Duodenal mucosa (tissue), 2 donors: ENCODE measurements at regions not wholly inside any gene's neighbourhood (a gene's known extent, or its start where the extent isn't known, plus 50 kb on each side); places are given as distances from the start of the nearest gene placed in this dataset.

Experiments
- H3K27ac ChIP-seq: one replicate; pipeline ENCODE4 v1.7.0; 2013; ENCODE audit warnings: low read depth, low read length
- H3K27me3 ChIP-seq, 2 donors: one replicate each; pipeline ENCODE4 v1.7.0; 2013; ENCODE audit warnings: low read length in 2 of 2, control low read depth in 1 of 2; ENCODE audit not compliant: insufficient read depth in 2 of 2, control insufficient read depth in 1 of 2
- H3K36me3 ChIP-seq, 2 donors: one replicate each; pipeline ENCODE4 v1.7.0; 2013; ENCODE audit warnings: low read length in 2 of 2, control low read depth in 1 of 2; ENCODE audit not compliant: insufficient read depth in 2 of 2, control insufficient read depth in 1 of 2
- H3K4me1 ChIP-seq, 2 donors: one replicate each; pipeline ENCODE4 v1.7.0; 2013; ENCODE audit warnings: low read length in 2 of 2, control low read depth in 1 of 2; ENCODE audit not compliant: insufficient read depth in 2 of 2, control insufficient read depth in 1 of 2
- H3K4me3 ChIP-seq, 2 donors: one replicate each; pipeline ENCODE4 v1.7.0; 2013; ENCODE audit warnings: low read length in 2 of 2, low read depth in 1 of 2
- H3K9ac ChIP-seq, 2 donors: one replicate each; pipeline ENCODE4 v1.7.0; 2013; ENCODE audit warnings: low read length in 2 of 2, low read depth in 1 of 2
- H3K9me3 ChIP-seq, 2 donors: one replicate each; pipeline ENCODE4 v1.7.0; 2013; ENCODE audit warnings: low read length in 2 of 2, control low read depth in 1 of 2; ENCODE audit not compliant: control insufficient read depth in 1 of 2

GRCh38 chr2:226411205-226411604 is 388.4 kb downstream of the IRS1 start:
- H3K4me1 ChIP-seq = no peaks in the 10 kb centered on the region
- no peaks in the 10 kb centered on the region for H3K36me3 ChIP-seq
- no peak overlapping the region for H3K4me3 ChIP-seq
- no peak overlapping the region for H3K27ac ChIP-seq
- no peaks in the 10 kb centered on the region for H3K9me3 ChIP-seq
- no peaks in the 10 kb centered on the region for H3K27me3 ChIP-seq
- H3K9ac ChIP-seq = no peak overlapping the region

- Histone ChIP-seq H3K27me3 (no peaks in the 10 kb centered on the region), H3K9ac (no peak overlapping the region), H3K4me1 (no peaks in the 10 kb centered on the region), H3K9me3 (no peaks in the 10 kb centered on the region), H3K4me3 (no peak overlapping the region), H3K27ac (no peak overlapping the region), H3K36me3 (no peaks in the 10 kb centered on the region)
Measured at GRCh38 chr2:226410247-226410835, 389.3 kb downstream of the IRS1 start.

- H3K36me3 ChIP-seq = no peaks in the 10 kb centered on the region
- no peak overlapping the region for H3K9ac ChIP-seq
- no peaks in the 10 kb centered on the region for H3K9me3 ChIP-seq
- H3K4me3 ChIP-seq = no peak overlapping the region
- no peaks in the 10 kb centered on the region for H3K27me3 ChIP-seq
- H3K4me1 ChIP-seq = no peaks in the 10 kb centered on the region
- H3K27ac ChIP-seq = no peak overlapping the region
Measured at GRCh38 chr2:226409134-226409533, 390.5 kb downstream of the IRS1 start.

- no peaks in the 10 kb centered on the region for H3K9me3 ChIP-seq
- no peak overlapping the region for H3K4me3 ChIP-seq
- H3K36me3 ChIP-seq = no peaks in the 10 kb centered on the region
- H3K4me1 ChIP-seq = no peaks in the 10 kb centered on the region
- no peak overlapping the region for H3K27ac ChIP-seq
- no peak overlapping the region for H3K9ac ChIP-seq
- no peaks in the 10 kb centered on the region for H3K27me3 ChIP-seq
Measured at GRCh38 chr2:226408141-226408540, 391.5 kb downstream of the IRS1 start.

- no peaks in the 10 kb centered on the region for H3K36me3 ChIP-seq
Measured at GRCh38 chr2:226407135-226407534, 392.5 kb downstream of the IRS1 start.

GRCh38 chr2:226405465-226405864 is 394.2 kb downstream of the IRS1 start:
- Histone ChIP-seq H3K9me3 (no peaks in the 10 kb centered on the region), H3K27ac (no peak overlapping the region), H3K4me3 (no peak overlapping the region), H3K9ac (no peak overlapping the region), H3K4me1 (no peaks in the 10 kb centered on the region), H3K27me3 (no peaks in the 10 kb centered on the region), H3K36me3 (no peaks in the 10 kb centered on the region)

More at GRCh38 chr2:226407135-226407534, 392.5 kb downstream of the IRS1 start:
- Histone ChIP-seq H3K4me1 (no peaks in the 10 kb centered on the region), H3K9me3 (no peaks in the 10 kb centered on the region), H3K27me3 (no peaks in the 10 kb centered on the region), H3K9ac (no peak overlapping the region), H3K4me3 (no peak overlapping the region), H3K27ac (no peak overlapping the region)

GRCh38 chr2:226403369-226403768 is 396.3 kb downstream of the IRS1 start:
- H3K27me3 ChIP-seq = no peaks in the 10 kb centered on the region
- H3K36me3 ChIP-seq = no peaks in the 10 kb centered on the region
- no peak overlapping the region for H3K27ac ChIP-seq
- H3K9me3 ChIP-seq = no peaks in the 10 kb centered on the region
- no peak overlapping the region for H3K9ac ChIP-seq
- no peak overlapping the region for H3K4me3 ChIP-seq
- no peaks in the 10 kb centered on the region for H3K4me1 ChIP-seq

- H3K9me3 ChIP-seq = no peaks in the 10 kb centered on the region
- H3K36me3 ChIP-seq = no peaks in the 10 kb centered on the region
- H3K4me1 ChIP-seq = no peaks in the 10 kb centered on the region
Measured at GRCh38 chr2:226399006-226399405, 400.6 kb downstream of the IRS1 start.

GRCh38 chr2:226398580-226398979 is 401.0 kb downstream of the IRS1 start:
- Histone ChIP-seq H3K9me3 (no peaks in the 10 kb centered on the region), H3K36me3 (no peaks in the 10 kb centered on the region), H3K27me3 (no peaks in the 10 kb centered on the region), H3K4me3 (no peak overlapping the region), H3K9ac (no peak overlapping the region), H3K27ac (no peak overlapping the region), H3K4me1 (no peaks in the 10 kb centered on the region)

More at GRCh38 chr2:226399006-226399405, 400.6 kb downstream of the IRS1 start:
- Histone ChIP-seq H3K4me3 (no peak overlapping the region), H3K27ac (no peak overlapping the region), H3K9ac (no peak overlapping the region), H3K27me3 (no peaks in the 10 kb centered on the region)

GRCh38 chr2:226396541-226396940 is 403.1 kb downstream of the IRS1 start:
- H3K27me3 ChIP-seq = no peaks in the 10 kb centered on the region
- H3K9ac ChIP-seq = no peak overlapping the region
- no peaks in the 10 kb centered on the region for H3K4me1 ChIP-seq
- H3K36me3 ChIP-seq = no peaks in the 10 kb centered on the region
- no peak overlapping the region for H3K27ac ChIP-seq
- no peaks in the 10 kb centered on the region for H3K9me3 ChIP-seq
- no peak overlapping the region for H3K4me3 ChIP-seq

GRCh38 chr2:226387499-226387942 is 412.1 kb downstream of the IRS1 start:
- Histone ChIP-seq H3K9me3 (no peaks in the 10 kb centered on the region), H3K27ac (no peak overlapping the region), H3K27me3 (no peaks in the 10 kb centered on the region)

More at GRCh38 chr2:226387499-226387942, 412.1 kb downstream of the IRS1 start:
- no peaks in the 10 kb centered on the region for H3K4me1 ChIP-seq
- no peaks in the 10 kb centered on the region for H3K36me3 ChIP-seq
- H3K4me3 ChIP-seq = no peak overlapping the region
- no peak overlapping the region for H3K9ac ChIP-seq
